B cell (primary cell): ENCODE measurements at regions not wholly inside any gene's neighbourhood (a gene's known extent, or its start where the extent isn't known, plus 50 kb on each side); places are given as distances from the start of the nearest gene placed in this dataset.

Experiments
- EZH2 ChIP-seq: IDR thresholded peaks from 2 replicates; pipeline ENCODE4 v1.6.1; 2012; ENCODE audit warnings: borderline replicate concordance, low read depth, mild to moderate bottlenecking, moderate library complexity, low read length; ENCODE audit not compliant: insufficient read depth, poor library complexity, severe bottlenecking
- TF ChIP-seq, protein P1 (sequence below): fragments of 200-600 bp; IDR thresholded peaks from one replicate; pipeline ENCODE4 v1.8.0; 2022; ENCODE audit warnings: antibody characterized with exemption, mild to moderate bottlenecking

GRCh38 chr6:115323001-115323400 is 737.7 kb downstream of the FRK start:
- TF ChIP-seq, protein P1, sequence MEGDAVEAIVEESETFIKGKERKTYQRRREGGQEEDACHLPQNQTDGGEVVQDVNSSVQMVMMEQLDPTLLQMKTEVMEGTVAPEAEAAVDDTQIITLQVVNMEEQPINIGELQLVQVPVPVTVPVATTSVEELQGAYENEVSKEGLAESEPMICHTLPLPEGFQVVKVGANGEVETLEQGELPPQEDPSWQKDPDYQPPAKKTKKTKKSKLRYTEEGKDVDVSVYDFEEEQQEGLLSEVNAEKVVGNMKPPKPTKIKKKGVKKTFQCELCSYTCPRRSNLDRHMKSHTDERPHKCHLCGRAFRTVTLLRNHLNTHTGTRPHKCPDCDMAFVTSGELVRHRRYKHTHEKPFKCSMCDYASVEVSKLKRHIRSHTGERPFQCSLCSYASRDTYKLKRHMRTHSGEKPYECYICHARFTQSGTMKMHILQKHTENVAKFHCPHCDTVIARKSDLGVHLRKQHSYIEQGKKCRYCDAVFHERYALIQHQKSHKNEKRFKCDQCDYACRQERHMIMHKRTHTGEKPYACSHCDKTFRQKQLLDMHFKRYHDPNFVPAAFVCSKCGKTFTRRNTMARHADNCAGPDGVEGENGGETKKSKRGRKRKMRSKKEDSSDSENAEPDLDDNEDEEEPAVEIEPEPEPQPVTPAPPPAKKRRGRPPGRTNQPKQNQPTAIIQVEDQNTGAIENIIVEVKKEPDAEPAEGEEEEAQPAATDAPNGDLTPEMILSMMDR = no peak
- TF ChIP-seq EZH2 = no peak
